ENCODE measurements at regions not wholly inside any gene's neighbourhood (a gene's known extent, or its start where the extent isn't known, plus 50 kb on each side); places are given as distances from the start of the nearest gene placed in this dataset.

DNA sequence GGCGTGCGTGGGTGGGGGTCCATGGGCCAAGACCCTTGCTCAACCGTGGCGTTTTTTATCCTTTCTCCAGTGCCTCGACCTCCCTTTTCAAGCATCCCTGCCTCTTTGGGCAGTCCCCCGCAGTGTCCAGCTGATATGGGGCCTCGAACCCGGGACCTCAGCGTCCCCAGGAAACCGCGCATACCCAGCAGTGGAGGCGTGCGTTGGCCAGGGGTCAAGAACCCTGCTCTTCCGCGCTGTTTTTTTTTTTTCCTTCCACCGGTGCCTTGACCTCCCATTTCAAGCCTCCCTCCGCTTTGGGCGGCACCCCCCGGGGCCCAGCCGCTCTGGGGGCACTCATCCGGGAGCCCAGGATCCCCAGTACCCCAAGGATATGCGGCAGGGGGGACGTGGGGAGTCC lies 325.8 kb downstream of the ALG10 start:
- H3K27ac ChIP-seq (ENCODE audit: extremely low read length, insufficient read depth, low read length): no peak overlapping the region
- in situ Hi-C loops (cut with HindIII; ENCODE audit: extremely low pct_ligation_motif_present, low pct_unique_long_range_greater_than_20kb) (no loop called here), intact Hi-C loops (cut with micrococcal nuclease; ENCODE audit: unreplicated experiment) (no loop called here)
- no TSS peak for BruUV-seq (replicated peaks)
- no peak overlapping the region for H2AFZ ChIP-seq (ENCODE audit: low read length)
- ChIA-PET CTCF (ENCODE audit: low intra/inter-chr PET ratio, low total read pairs) (no interaction called here), POLR2A (no interaction called here)
- 37% methylated on average over 23 of the region's 23 CpGs for WGBS (ENCODE audit: low lambda C conversion rate)
- H3K79me2 ChIP-seq (ENCODE audit: insufficient read depth, low read length): no peaks in the 10 kb centered on the region
- FAIRE-seq (no peak), ATAC-seq (no peak), DNase-seq (ENCODE audit: low spot score) (no peak)
- TF ChIP-seq, protein P1, sequence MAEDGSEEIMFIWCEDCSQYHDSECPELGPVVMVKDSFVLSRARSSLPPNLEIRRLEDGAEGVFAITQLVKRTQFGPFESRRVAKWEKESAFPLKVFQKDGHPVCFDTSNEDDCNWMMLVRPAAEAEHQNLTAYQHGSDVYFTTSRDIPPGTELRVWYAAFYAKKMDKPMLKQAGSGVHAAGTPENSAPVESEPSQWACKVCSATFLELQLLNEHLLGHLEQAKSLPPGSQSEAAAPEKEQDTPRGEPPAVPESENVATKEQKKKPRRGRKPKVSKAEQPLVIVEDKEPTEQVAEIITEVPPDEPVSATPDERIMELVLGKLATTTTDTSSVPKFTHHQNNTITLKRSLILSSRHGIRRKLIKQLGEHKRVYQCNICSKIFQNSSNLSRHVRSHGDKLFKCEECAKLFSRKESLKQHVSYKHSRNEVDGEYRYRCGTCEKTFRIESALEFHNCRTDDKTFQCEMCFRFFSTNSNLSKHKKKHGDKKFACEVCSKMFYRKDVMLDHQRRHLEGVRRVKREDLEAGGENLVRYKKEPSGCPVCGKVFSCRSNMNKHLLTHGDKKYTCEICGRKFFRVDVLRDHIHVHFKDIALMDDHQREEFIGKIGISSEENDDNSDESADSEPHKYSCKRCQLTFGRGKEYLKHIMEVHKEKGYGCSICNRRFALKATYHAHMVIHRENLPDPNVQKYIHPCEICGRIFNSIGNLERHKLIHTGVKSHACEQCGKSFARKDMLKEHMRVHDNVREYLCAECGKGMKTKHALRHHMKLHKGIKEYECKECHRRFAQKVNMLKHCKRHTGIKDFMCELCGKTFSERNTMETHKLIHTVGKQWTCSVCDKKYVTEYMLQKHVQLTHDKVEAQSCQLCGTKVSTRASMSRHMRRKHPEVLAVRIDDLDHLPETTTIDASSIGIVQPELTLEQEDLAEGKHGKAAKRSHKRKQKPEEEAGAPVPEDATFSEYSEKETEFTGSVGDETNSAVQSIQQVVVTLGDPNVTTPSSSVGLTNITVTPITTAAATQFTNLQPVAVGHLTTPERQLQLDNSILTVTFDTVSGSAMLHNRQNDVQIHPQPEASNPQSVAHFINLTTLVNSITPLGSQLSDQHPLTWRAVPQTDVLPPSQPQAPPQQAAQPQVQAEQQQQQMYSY (CRISPR knock-in tag; IDR thresholded peaks at IDR 0.05): no peak
- TF ChIP-seq SNAPC2 (CRISPR knock-in tag; IDR thresholded peaks at IDR 0.05): no peak
- TF ChIP-seq, protein P2, sequence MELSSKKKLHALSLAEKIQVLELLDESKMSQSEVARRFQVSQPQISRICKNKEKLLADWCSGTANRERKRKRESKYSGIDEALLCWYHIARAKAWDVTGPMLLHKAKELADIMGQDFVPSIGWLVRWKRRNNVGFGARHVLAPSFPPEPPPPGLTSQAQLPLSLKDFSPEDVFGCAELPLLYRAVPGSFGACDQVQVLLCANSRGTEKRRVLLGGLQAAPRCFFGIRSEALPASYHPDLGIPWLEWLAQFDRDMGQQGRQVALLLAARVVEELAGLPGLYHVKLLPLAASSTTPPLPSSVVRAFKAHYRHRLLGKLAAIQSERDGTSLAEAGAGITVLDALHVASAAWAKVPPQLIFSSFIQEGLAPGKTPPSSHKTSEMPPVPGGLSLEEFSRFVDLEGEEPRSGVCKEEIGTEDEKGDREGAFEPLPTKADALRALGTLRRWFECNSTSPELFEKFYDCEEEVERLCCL (CRISPR knock-in tag; IDR thresholded peaks at IDR 0.05; ENCODE audit: borderline replicate concordance): no peak
- no peak for TF ChIP-seq ZNF747 (CRISPR knock-in tag; IDR thresholded peaks at IDR 0.05; ENCODE audit: borderline replicate concordance)
- H3K9me3 ChIP-seq (ENCODE audit: low read length): no peaks in the 10 kb centered on the region
- H3K4me1 ChIP-seq (ENCODE audit: insufficient read depth, low read length): peaks cover 19% of the 10 kb centered on the region; the same call in 1 of the 2 replicates
- no peak overlapping the region for H3K4me3 ChIP-seq (replicated peaks in 1 of 3; ENCODE audit: insufficient read depth in 1 of 3, low read depth in 2 of 3, low read length in 3 of 3)
- no peaks in the 10 kb centered on the region for H3K36me3 ChIP-seq (replicated peaks in 1 of 2; ENCODE audit: control insufficient read depth in 1 of 2, insufficient read depth in 2 of 2, low read length in 2 of 2)
- peaks cover 8 to 44% of the 10 kb centered on the region in 2 experiments for H3K27me3 ChIP-seq (ENCODE audit: control insufficient read depth in 1 of 2, insufficient read depth in 2 of 2, low read length in 2 of 2)
- H4K20me1 ChIP-seq (ENCODE audit: insufficient read depth, low read length): no peaks in the 10 kb centered on the region
- no peak overlapping the region for H3K4me2 ChIP-seq (ENCODE audit: low read depth, low read length)
- H3K9ac ChIP-seq (ENCODE audit: insufficient read depth, low read depth, low read length): no peak overlapping the region

All from HepG2 (cell line).